ENCODE measurements at regions not wholly inside any gene's neighbourhood (a gene's known extent, or its start where the extent isn't known, plus 50 kb on each side); places are given as distances from the start of the nearest gene placed in this dataset.

- intact Hi-C loops (cut with micrococcal nuclease; ENCODE audit: unreplicated experiment): no loop called here
- H3K36me3 ChIP-seq (ENCODE audit: insufficient read depth, low read length, poor library complexity, severe bottlenecking): no peaks in the 10 kb centered on the region
- DNase-seq (ENCODE audit: low spot score): no peak
- no peak overlapping the region for H3K27ac ChIP-seq (ENCODE audit: low read depth, low read length, poor library complexity, severe bottlenecking)
- TF ChIP-seq CTCF (conservative IDR thresholded peaks at IDR 0.05; ENCODE audit: low read depth, low read length): no peak
- no peak for TF ChIP-seq EZH2 (IDR thresholded peaks at IDR 0.05; ENCODE audit: borderline replicate concordance, low read depth, low read length, poor library complexity, severe bottlenecking)
- no TSS peak for BruUV-seq (replicated peaks)
- no peak overlapping the region for H3K4me3 ChIP-seq (ENCODE audit: low read depth, low read length, poor library complexity, severe bottlenecking)
- CTCF ChIA-PET: no interaction called here
- POLR2A ChIA-PET (ENCODE audit: low non-redundant PET): no interaction called here
- no peaks in the 10 kb centered on the region for H3K4me1 ChIP-seq (ENCODE audit: insufficient read depth, low read length, poor library complexity, severe bottlenecking)
- H3K27me3 ChIP-seq (replicated peaks; ENCODE audit: insufficient read depth, low read depth, low read length, poor library complexity): no peaks in the 10 kb centered on the region
- H3K9me3 ChIP-seq (ENCODE audit: low read depth, low read length, poor library complexity, severe bottlenecking): no peaks in the 10 kb centered on the region
Measured at GRCh38 chr3:146335386-146335785, 84.5 kb upstream of the PLSCR4 start.

DNA sequence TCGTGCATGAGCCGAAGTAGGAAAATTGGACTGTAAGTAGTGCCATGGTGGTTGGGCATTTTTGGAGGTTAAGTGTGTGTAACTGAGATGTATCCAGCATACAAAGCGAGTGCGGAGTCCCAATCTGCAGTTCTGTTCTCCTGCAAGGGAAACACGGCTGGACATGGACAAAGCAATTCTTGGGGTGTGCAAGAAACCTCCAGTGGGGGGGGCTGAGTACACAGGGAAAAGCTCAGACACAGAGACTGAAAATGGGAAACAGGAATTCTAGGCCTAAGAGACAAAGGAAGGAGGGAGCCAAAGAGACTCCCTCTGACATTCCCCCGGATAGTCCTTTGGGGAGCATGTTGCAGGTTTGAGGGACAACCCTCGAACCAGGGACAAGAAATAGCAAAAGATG lies 83.2 kb upstream of the PLSCR4 start:
- Histone ChIP-seq H3K9me3 (ENCODE audit: low read depth, low read length, poor library complexity, severe bottlenecking) (no peaks in the 10 kb centered on the region), H3K4me3 (ENCODE audit: low read depth, low read length, poor library complexity, severe bottlenecking) (no peak overlapping the region), H3K36me3 (ENCODE audit: insufficient read depth, low read length, poor library complexity, severe bottlenecking) (no peaks in the 10 kb centered on the region), H3K27me3 (replicated peaks; ENCODE audit: insufficient read depth, low read depth, low read length, poor library complexity) (no peaks in the 10 kb centered on the region), H3K4me1 (ENCODE audit: insufficient read depth, low read length, poor library complexity, severe bottlenecking) (no peaks in the 10 kb centered on the region), H3K27ac (ENCODE audit: low read depth, low read length, poor library complexity, severe bottlenecking) (no peak overlapping the region)
- BruUV-seq (replicated peaks): no TSS peak
- TF ChIP-seq EZH2 (IDR thresholded peaks at IDR 0.05; ENCODE audit: borderline replicate concordance, low read depth, low read length, poor library complexity, severe bottlenecking): no peak
- TF ChIP-seq CTCF (conservative IDR thresholded peaks at IDR 0.05; ENCODE audit: low read depth, low read length): 0 out of 2 replicates have a peak, but pooled peaks have one; percentile 23
- CTCF ChIA-PET: interaction anchor here (0.9 kb wide), 1 partner anchor 243 kb away, joined by 3 read pairs; no protein-coding TSS in a partner anchor
- POLR2A ChIA-PET (ENCODE audit: low non-redundant PET): no interaction called here
- peak; percentile 7 for DNase-seq (ENCODE audit: low spot score)
- intact Hi-C loops (cut with micrococcal nuclease; ENCODE audit: unreplicated experiment): loop anchor here (1.0 kb wide), 1 partner anchor 243 kb away; no protein-coding TSS in a partner anchor

DNA sequence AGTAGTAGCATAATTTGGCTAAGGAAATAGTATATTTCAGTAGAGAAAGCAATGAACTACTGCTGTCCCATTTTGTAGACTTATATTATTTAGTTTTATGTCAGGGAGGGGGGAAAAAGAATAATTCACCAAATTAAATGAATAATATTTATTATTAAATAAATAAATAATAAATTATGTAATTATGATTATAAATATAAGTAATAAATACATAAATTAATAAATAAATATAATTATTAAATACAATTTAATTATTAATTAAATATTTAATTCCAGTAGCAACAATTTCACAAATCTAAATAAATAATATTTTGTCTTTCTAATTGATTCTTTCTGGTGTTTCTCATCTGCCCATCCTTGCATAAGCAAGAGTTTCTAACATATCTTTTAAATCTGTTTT lies 81.1 kb upstream of the PLSCR4 start:
- Histone ChIP-seq H3K4me1 (ENCODE audit: insufficient read depth, low read length, poor library complexity, severe bottlenecking) (no peaks in the 10 kb centered on the region), H3K4me3 (ENCODE audit: low read depth, low read length, poor library complexity, severe bottlenecking) (no peak overlapping the region), H3K27me3 (replicated peaks; ENCODE audit: insufficient read depth, low read depth, low read length, poor library complexity) (no peaks in the 10 kb centered on the region), H3K9me3 (ENCODE audit: low read depth, low read length, poor library complexity, severe bottlenecking) (no peaks in the 10 kb centered on the region), H3K27ac (ENCODE audit: low read depth, low read length, poor library complexity, severe bottlenecking) (no peak overlapping the region), H3K36me3 (ENCODE audit: insufficient read depth, low read length, poor library complexity, severe bottlenecking) (no peaks in the 10 kb centered on the region)
- BruUV-seq (replicated peaks): no TSS peak
- intact Hi-C loops (cut with micrococcal nuclease; ENCODE audit: unreplicated experiment): no loop called here
- ChIA-PET CTCF (no interaction called here), POLR2A (ENCODE audit: low non-redundant PET) (no interaction called here)
- no peak for TF ChIP-seq CTCF (conservative IDR thresholded peaks at IDR 0.05; ENCODE audit: low read depth, low read length)
- no peak for TF ChIP-seq EZH2 (IDR thresholded peaks at IDR 0.05; ENCODE audit: borderline replicate concordance, low read depth, low read length, poor library complexity, severe bottlenecking)
- DNase-seq (ENCODE audit: low spot score): no peak
